Muscle of leg (tissue), 3 donors: ENCODE measurements at regions not wholly inside any gene's neighbourhood (a gene's known extent, or its start where the extent isn't known, plus 50 kb on each side); places are given as distances from the start of the nearest gene placed in this dataset.

Experiments used
- DNase-seq: peaks from one replicate; pipeline ENCODE4 v3.0.0; 2013
- H3K27ac ChIP-seq: one replicate; pipeline ENCODE4 v1.5.1; 2013; ENCODE audit warnings: mild to moderate bottlenecking, low read length, control low read depth
- H3K27me3 ChIP-seq: one replicate; pipeline ENCODE4 v1.6.1; 2013; ENCODE audit warnings: low read length; ENCODE audit not compliant: control insufficient read depth, insufficient read depth
- H3K36me3 ChIP-seq: one replicate; pipeline ENCODE4 v1.6.1; 2013; ENCODE audit warnings: low read length; ENCODE audit not compliant: control insufficient read depth, insufficient read depth
- H3K4me1 ChIP-seq: one replicate; pipeline ENCODE4 v1.6.1; 2013; ENCODE audit warnings: low read length; ENCODE audit not compliant: control insufficient read depth, insufficient read depth
- H3K4me3 ChIP-seq: one replicate; pipeline ENCODE4 v1.5.1; 2013; ENCODE audit warnings: low read length, control low read depth
- H3K9me3 ChIP-seq: replicated peaks from 2 replicates; pipeline ENCODE4 v1.6.1; 2013; ENCODE audit warnings: low read depth, low read length; ENCODE audit not compliant: control insufficient read depth
- WGBS: methylation state at CpG from one replicate; pipeline ENCODE4 v1.1.5; 2013; ENCODE audit warnings: missing lambda C conversion rate; ENCODE audit not compliant: insufficient coverage; 5-methylcytosine and 5-hydroxymethylcytosine counted together

DNA sequence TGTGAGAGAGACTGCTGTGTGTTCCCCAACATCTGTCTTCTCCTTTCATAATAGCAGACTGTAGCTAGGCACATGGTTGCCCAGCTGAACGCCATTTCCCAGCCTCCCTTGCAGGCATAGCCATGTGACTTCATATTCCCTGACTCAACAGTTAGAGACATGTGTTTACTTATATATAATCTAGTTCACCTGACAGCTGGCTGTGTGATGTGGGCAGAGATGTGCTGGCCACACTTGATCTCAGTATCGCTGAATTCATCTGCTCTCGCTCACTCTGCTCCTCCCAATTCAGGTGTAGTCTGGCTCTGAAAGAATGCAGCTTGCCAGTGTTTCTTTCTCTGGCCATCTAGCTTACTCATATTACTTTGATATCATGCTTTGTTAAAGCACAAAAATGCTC is 52.3 kb upstream of the SEC11C start:
- peaks cover 9% of the 10 kb centered on the region for H3K27me3 ChIP-seq
- H3K4me1 ChIP-seq: no peaks in the 10 kb centered on the region
- H3K4me3 ChIP-seq: no peak overlapping the region
- no peaks in the 10 kb centered on the region for H3K9me3 ChIP-seq
- no peak overlapping the region for H3K27ac ChIP-seq
- H3K36me3 ChIP-seq: no peaks in the 10 kb centered on the region
- DNase-seq: no peak
- WGBS: 60% methylated on average over 1 of the region's 3 CpGs
